ENCODE measurements at regions not wholly inside any gene's neighbourhood (a gene's known extent, or its start where the extent isn't known, plus 50 kb on each side); places are given as distances from the start of the nearest gene placed in this dataset.
"Not testable (repeated sequence)": the region's sequence is repeated elsewhere in the genome, so short reads cannot be mapped to it uniquely, and the experiment has no call there.

DNA sequence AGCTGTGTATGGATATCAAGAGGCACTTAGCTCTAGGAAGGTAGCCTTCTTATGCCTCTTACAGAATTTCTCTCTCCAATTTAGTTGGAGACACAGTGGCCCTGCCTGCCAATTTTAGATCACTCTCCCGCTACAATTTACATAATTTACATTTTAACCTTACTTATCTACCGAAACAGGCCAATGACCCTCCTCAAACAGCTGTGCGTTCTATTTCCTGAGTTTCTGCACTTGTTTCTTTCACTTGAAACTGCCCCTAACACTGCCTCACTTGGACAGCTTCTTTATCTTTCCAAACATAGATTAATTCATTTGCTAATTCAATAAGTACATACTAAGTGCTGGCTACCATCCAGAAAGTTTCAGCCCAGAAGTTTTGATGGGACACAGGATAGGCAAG lies 52.9 kb upstream of the HDDC2 start:
- DNase-seq, result no peak

DNA sequence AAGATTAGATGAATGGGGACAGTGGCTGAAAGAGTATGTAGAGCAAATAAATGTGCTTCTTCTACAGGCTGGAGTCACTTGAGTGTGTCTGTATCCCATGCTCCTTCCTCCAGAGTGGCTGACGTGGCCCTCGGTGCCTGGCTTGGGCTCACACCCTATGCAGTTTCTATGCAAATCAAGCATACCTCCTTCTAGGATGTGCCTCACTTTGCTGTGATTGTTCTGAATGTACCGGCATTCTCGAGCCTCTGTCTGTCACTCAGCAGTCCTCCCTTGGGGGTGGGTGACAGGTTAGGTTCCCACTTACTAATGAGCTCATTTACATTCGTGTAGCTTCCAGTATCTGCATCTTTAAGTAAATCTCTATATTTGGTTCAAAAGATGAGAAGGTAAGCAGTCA lies 55.1 kb upstream of the HDDC2 start:
- no peak for DNase-seq

GRCh38 chr6:125357515-125358256 lies 55.9 kb upstream of the HDDC2 start:
- no peak for DNase-seq

- no peak for DNase-seq
Measured at GRCh38 chr6:125358898-125359297, 57.1 kb upstream of the HDDC2 start.

DNA sequence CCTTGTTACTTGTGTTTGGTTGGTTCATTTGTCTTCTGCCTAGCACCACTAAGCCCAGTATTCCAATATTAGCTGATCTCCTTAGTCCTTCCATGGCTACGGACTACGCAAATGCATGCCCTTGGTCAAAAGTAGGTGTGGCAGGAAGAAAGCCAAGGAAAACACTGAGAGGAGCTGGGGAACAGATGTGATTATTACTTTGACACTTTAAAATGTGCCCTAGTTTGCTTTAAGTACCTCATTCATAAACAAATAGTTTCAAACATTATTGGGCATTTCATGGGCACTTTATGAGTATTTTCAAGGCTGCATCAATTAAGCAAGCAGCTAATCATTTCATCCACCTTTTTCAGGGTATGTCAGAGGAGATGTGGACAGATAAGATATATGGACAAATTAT lies 60.1 kb upstream of the HDDC2 start:
- DNase-seq, result no peak

DNA sequence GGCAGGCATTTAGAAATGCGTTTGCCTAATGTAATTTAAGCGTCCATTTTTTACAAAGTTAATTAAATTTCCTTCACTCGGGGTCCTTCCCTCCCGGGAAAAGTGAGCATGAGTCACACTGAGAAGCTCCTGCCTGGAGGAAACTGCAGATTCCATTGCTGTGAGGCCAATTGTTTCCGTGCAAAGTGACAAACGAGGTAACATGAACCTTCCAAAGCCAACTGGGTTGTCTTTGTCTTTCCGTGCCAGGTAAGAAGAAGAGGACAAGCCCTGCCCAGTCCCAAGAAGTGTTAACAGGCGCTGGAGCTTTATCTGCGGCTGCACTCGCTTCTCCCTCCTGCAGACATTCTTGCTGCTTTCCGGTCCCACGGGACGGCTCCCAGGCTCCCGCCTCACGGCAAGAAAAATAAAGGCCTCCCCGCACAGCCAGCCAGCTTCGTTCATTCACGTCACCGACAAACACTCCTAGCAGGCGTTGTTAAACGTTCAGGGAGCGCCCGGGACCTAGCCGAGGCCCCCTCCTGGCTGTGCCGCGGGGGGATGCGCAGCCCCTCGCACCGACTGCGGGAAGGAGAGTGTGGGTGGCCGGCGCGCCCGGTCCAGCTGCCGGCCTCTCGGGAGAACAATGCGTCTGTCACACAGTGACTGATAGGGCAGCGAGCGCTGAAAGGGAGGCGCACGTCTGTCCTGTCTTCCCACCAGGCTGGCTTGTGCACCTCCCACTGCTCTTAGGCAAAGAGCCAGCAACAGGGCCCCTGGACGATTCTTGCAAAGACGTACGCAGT lies 61.5 kb upstream of the HDDC2 start:
- DNase-seq, result no peak

DNA sequence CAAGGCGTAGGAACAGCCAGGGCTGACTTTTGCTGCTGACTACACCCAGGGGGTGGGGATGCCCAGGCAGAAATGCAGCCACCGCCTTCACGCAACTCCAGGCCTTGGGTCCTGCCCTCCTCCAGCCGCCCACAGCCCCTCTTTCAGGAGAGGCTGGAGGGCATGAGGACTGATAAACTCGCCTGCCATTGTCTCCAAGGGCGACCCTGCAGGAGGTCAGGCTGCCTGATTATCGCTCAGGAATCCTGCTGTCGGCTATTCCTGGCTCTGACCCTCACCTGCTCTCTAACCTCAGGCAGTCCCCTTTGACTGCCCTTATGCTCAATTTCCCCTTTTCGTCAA lies 62.0 kb upstream of the HDDC2 start:
- DNase-seq, result no peak

GRCh38 chr6:125365230-125365629 lies 63.5 kb upstream of the HDDC2 start:
- DNase-seq, result no peak

- no peak for DNase-seq
Measured at GRCh38 chr6:125367036-125367782, 65.4 kb upstream of the HDDC2 start.

DNA sequence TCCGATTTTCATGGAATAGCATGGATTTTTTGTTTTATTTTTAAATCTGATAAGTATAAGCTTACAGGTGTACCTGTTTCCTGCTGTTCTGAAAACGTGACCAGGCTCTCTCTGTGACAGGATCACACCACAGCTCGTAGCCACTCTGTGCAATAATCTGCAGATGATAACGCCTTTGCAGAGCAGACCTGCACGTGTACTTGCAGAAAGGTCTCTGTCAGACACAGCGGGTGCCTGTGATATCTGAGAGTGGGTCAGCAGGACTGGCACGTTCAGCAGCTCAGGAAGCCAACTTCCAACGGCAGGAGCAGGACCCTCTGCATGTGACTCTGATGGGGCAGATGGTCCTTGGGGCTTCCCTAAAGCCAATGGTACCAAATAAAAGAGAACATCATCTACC lies 68.6 kb upstream of the HDDC2 start:
- DNase-seq, result no peak

DNA sequence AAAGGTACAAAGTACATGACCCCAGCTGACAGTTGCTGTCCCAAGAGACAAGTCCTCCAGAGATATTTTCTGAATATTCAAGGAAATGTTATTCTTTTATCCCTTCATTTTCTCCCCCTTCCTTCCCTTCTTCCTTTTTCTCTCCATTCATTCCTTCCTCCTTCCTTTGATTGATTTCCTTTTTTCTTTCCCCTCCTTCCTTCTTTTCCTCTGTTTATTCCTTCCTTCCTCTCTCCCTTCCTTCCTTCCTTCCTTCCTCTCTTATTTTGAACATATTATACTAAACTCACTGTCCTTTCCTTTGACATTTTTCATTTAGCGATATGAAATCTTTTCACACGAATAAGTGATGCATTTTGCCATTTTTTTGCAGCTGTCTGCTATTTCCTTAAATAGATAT lies 73.2 kb upstream of the HDDC2 start:
- no peak for DNase-seq

DNA sequence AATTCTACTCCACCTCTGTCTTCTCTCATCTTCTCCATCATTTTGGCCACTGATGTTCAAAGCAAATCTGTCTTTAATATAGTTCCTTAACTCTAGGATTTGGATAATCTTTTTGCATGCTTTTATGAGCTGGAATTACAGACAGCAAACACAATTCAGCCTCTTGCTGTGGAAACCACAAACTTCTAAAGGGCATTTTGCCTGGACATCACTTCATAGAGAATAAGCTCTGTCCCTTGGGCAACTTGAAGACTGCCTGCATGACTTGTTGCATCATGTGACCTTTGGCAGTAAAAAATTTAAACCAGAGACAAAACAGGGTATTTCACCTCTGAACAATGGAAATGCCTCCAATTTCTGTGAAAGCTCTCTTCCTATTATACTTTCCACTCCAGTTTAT lies 74.1 kb upstream of the HDDC2 start:
- no peak for DNase-seq

- no peak for DNase-seq
Measured at GRCh38 chr6:125377621-125378020, 75.9 kb upstream of the HDDC2 start.

GRCh38 chr6:125379174-125379573 lies 77.4 kb upstream of the HDDC2 start:
- no peak for DNase-seq

DNA sequence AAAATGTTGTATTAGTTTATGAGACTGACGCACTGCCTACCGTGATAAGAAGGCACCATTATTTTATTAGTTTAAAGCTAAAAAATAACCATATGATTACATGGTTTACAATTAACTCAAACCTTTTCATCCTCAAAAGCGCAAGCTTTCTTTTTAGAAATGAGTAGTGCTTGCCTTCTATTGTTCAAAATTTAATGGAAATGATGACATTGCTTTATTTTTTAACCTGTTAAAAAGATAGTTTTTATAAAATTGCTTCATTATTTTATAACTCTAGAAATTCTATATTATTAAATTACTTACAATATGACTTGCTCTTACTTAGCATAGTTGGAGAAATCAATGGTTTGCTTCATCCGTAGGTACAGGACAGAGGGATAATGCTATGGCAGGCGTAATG lies 78.7 kb upstream of the HDDC2 start:
- DNase-seq, result no peak

GRCh38 chr6:125386337-125386736 lies 84.6 kb upstream of the HDDC2 start:
- DNase-seq, result not testable (repeated sequence)

DNA sequence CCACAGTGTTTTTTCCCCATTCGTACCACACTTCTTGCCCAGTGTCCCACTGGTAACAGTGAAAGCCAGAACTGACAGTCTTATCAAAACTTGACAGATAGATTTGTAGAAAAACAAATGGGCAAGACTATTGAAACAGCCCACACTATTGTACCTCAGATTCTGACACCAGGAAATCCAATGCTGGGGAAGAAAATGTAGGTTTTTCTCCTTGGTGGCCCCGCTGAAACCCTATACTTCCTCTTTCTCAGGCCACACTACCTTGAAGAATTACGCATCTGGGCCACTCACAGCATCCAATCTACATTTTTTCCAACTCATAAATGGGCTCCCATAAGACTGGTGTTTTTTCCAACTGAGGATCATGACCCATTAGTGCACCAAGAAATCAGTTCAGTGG lies 90.9 kb upstream of the HDDC2 start:
- no peak for DNase-seq

DNA sequence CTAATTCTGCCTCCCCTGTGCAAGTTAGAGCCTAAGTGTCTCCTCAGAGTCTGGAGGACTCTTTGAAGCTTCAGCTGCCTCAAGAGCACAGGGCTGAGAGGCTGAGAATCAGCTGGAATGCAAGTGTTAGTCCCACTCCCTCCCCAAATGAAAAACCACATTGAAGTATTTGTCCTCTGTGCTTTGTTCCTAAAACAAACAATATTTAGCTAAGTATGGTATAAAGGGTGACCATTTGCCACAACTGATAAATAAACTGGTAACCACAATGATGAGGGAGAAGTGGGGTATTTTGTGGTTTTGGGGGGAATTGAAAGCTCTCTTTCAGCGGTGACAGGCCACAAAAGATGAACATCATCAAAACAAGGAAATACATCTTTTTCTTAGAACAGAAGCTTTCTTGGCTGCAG lies 91.7 kb upstream of the HDDC2 start:
- DNase-seq, result no peak

DNA sequence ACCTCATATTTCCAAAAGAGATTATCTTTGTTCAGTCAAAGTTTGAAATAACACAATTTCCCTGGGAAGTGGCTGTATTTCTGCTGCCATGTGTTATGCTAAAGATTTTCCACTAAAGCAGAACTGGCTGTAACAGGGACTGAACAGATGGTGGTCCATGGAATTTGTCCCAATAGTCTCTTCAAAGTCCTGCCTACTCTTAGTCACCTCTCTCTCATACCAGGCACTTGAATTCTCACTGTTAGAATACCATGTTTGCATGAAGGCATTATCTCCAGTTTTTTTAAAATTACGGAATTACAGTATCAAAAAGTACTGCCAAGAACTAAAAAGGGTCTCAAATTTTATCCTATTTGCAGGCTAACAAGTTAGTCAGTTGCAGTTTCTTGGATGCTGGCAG lies 105.0 kb upstream of the HDDC2 start:
- no peak for DNase-seq

DNA sequence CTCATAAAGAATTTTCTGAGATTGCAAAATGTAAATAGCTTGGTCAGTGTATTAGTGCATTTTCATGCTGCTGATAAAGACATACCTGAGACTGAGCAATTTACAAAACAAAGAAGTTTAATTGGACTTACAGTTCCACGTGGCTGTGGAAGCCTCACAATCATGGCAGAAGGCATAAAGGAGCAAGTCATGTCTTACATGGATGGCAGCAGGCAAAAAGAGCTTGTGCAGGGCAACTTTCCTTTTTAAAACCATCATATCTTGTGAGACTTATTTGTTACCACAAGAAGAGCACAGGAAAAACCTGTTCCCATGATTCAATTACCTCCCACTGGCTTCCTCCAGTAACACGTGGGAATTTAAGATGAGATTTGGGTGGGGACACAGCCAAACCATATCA lies 112.7 kb upstream of the HDDC2 start:
- DNase-seq, result no peak

DNA sequence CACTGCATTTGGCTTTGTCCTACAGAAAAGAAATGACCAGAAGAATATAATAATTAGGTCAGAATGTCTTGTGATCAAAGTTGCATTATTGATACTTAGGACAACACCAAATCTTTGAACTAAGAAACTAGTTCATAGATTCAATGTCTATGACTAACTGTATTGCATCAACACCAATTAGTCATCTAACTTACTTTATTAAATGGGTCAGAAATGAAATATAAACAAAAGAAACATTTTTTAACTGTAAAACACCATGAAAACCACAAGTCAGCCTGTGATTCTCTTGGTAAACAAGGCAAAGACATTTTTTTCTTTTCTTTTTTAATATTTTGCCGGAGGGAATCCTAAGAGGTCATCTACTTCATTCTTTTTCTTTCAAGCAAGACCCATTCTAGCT lies 114.1 kb upstream of the HDDC2 start:
- DNase-seq, result no peak

DNA sequence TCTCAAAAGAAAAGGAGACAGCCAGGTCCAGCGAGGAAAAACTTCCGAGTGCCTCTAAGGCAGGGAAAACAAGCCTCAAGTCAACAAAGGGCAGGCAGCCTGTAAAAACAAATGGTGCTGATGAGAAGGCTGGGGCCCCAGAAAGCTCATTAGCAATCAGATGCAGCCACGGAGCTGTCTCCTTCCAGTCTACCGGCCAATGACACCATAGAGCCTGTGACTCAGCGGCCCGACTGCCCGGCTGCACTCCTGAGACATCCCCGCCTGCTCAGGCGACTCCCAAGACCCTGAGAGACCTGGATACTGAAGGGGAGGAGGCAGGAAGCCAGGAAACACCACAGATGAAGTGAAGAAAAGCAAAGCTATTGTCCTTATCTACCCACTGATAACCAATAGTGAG lies 120.1 kb upstream of the HDDC2 start:
- no peak for DNase-seq

- DNase-seq, result no peak
Measured at GRCh38 chr6:125423047-125423446, 121.3 kb upstream of the HDDC2 start.

- DNase-seq, result no peak
Measured at GRCh38 chr6:125431971-125432370, 130.2 kb upstream of the HDDC2 start.

Data from DMS 273 treated with DMSO at 0.1 percent for 48 hours (cell line).